ENCODE measurements at regions not wholly inside any gene's neighbourhood (a gene's known extent, or its start where the extent isn't known, plus 50 kb on each side); places are given as distances from the start of the nearest gene placed in this dataset.
"Not testable (repeated sequence)": the region's sequence is repeated elsewhere in the genome, so short reads cannot be mapped to it uniquely, and the experiment has no call there.

GRCh38 chr13:75175575-75175974 is 306.4 kb downstream of the TBC1D4 start:
- DNase-seq: no peak

- not testable (repeated sequence) for DNase-seq
Observed at GRCh38 chr13:75175097-75175496, 306.9 kb downstream of the TBC1D4 start.

GRCh38 chr13:75174481-75174880 is 307.5 kb downstream of the TBC1D4 start:
- DNase-seq: no peak

GRCh38 chr13:75173457-75174356 is 308.3 kb downstream of the TBC1D4 start:
- no peak for DNase-seq

- DNase-seq: no peak
Observed at GRCh38 chr13:75170311-75170710, 311.7 kb downstream of the TBC1D4 start.

GRCh38 chr13:75165543-75166230 is 316.3 kb downstream of the TBC1D4 start:
- no peak for DNase-seq

GRCh38 chr13:75161804-75162203 is 320.2 kb downstream of the TBC1D4 start:
- DNase-seq: no peak

- DNase-seq: no peak
Observed at GRCh38 chr13:75160984-75161383, 321.0 kb downstream of the TBC1D4 start.

- DNase-seq: no peak
Observed at GRCh38 chr13:75154331-75154730, 327.6 kb downstream of the TBC1D4 start.

- no peak for DNase-seq
Observed at GRCh38 chr13:75153834-75154233, 328.1 kb downstream of the TBC1D4 start.

GRCh38 chr13:75153386-75153785 is 328.6 kb downstream of the TBC1D4 start:
- DNase-seq: no peak

- DNase-seq: no peak
Observed at GRCh38 chr13:75151081-75151643, 330.8 kb downstream of the TBC1D4 start.

GRCh38 chr13:75149776-75150175 is 332.2 kb downstream of the TBC1D4 start:
- no peak for DNase-seq

GRCh38 chr13:75147946-75148345 is 334.0 kb downstream of the TBC1D4 start:
- no peak for DNase-seq

- no peak for DNase-seq
Observed at GRCh38 chr13:75146436-75146835, 335.5 kb downstream of the TBC1D4 start.

GRCh38 chr13:75145927-75146326 is 336.0 kb downstream of the TBC1D4 start:
- DNase-seq: no peak

GRCh38 chr13:75139291-75139690 is 342.7 kb downstream of the TBC1D4 start:
- DNase-seq: no peak

GRCh38 chr13:75137911-75138571 is 343.9 kb downstream of the TBC1D4 start:
- DNase-seq: no peak

- no peak for DNase-seq
Observed at GRCh38 chr13:75136151-75136550, 345.8 kb downstream of the TBC1D4 start.

- DNase-seq: no peak
Observed at GRCh38 chr13:75135325-75135825, 346.6 kb downstream of the TBC1D4 start.

GRCh38 chr13:75132701-75133695 is 349.0 kb downstream of the TBC1D4 start:
- no peak for DNase-seq

- no peak for DNase-seq
Observed at GRCh38 chr13:75129331-75129730, 352.6 kb downstream of the TBC1D4 start.

All from COR-L47 (cell line).